ENCODE measurements at regions not wholly inside any gene's neighbourhood (a gene's known extent, or its start where the extent isn't known, plus 50 kb on each side); places are given as distances from the start of the nearest gene placed in this dataset.
"Not testable (repeated sequence)": the region's sequence is repeated elsewhere in the genome, so short reads cannot be mapped to it uniquely, and the experiment has no call there.

DNA sequence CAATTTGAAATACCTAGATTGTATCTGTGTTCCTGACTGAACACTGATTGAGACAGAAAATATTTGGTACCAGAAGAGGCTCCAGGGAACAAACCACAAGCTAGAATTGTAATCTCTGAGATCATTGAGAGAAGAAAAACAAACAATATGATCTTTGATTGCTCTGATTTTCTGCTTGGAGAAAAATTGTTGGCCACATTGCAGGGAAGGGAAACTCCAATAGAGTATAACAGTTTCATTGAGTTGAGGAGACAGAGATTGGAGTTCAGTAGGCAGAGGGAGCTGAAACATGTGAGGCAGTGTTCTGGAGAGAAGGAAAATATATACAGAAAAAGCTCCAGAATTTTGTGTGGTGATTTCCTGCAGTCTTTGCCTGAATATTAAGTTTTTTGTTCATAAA is 158.2 kb downstream of the C4orf33 start:
- H3K27me3 ChIP-seq (ENCODE audit: insufficient read depth, low read length): no peaks in the 10 kb centered on the region
- H2AFZ ChIP-seq (ENCODE audit: low read length, unreplicated experiment): no peak overlapping the region
- H3K79me2 ChIP-seq (ENCODE audit: control insufficient read depth, insufficient read depth, low read length, unreplicated experiment): no peaks in the 10 kb centered on the region
- H3K36me3 ChIP-seq (ENCODE audit: insufficient read depth, low read length): no peaks in the 10 kb centered on the region
- H3K4me1 ChIP-seq (ENCODE audit: control insufficient read depth, insufficient read depth, low read length, unreplicated experiment): no peaks in the 10 kb centered on the region
- H3K27ac ChIP-seq (ENCODE audit: low read depth, low read length): no peak overlapping the region
- H3K4me3 ChIP-seq (ENCODE audit: low read depth, low read length): no peak overlapping the region

DNA sequence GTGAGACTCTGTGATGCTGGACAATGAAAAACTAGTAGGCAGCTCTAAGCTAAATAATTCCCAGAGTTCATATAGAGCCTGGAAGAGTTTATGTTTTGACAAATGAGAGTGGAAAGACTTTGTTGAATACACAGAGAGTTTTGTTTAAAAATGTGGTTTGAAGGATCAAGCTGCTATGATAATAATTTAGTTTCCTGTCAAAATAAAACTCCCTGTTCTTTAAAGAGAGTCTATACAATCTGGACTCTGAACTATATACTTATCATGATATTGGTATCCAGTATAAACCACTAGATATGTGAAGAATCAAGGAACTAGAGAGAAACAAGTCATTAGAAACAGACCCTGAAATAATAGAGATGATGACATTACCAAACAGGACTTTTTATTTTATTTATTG is 158.6 kb downstream of the C4orf33 start:
- H3K27ac ChIP-seq (ENCODE audit: low read depth, low read length): no peak overlapping the region
- no peaks in the 10 kb centered on the region for H3K4me1 ChIP-seq (ENCODE audit: control insufficient read depth, insufficient read depth, low read length, unreplicated experiment)
- no peaks in the 10 kb centered on the region for H3K27me3 ChIP-seq (ENCODE audit: insufficient read depth, low read length)
- H3K36me3 ChIP-seq (ENCODE audit: insufficient read depth, low read length): no peaks in the 10 kb centered on the region
- no peak overlapping the region for H3K4me3 ChIP-seq (ENCODE audit: low read depth, low read length)
- no peak overlapping the region for H2AFZ ChIP-seq (ENCODE audit: low read length, unreplicated experiment)
- H3K79me2 ChIP-seq (ENCODE audit: control insufficient read depth, insufficient read depth, low read length, unreplicated experiment): no peaks in the 10 kb centered on the region

DNA sequence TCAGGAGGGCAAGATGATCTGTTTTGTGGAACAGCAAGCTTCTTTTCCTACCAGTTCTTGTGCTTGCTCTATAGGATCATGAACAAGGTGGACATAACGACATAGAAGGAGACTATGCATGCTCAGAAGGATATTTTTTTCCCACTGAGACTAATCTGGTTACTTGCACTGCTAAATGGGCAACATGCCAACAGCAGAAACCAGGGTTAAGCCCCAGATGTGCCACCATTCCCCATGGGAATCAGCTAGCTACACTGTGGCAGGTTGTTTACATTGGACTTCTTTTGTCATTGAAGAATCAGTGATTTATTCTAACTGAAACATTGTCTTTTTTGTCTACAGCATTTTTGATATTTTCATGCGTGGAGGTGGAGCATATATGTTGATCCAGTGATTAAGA is 165.6 kb downstream of the C4orf33 start:
- Histone ChIP-seq H3K27ac (ENCODE audit: low read depth, low read length) (no peak overlapping the region), H2AFZ (ENCODE audit: low read length, unreplicated experiment) (no peak overlapping the region), H3K4me1 (ENCODE audit: control insufficient read depth, insufficient read depth, low read length, unreplicated experiment) (no peaks in the 10 kb centered on the region), H3K27me3 (ENCODE audit: insufficient read depth, low read length) (0 out of 2 replicates have a peak, but pooled peaks cover 4% of the 10 kb centered on the region), H3K36me3 (ENCODE audit: insufficient read depth, low read length) (no peaks in the 10 kb centered on the region), H3K79me2 (ENCODE audit: control insufficient read depth, insufficient read depth, low read length, unreplicated experiment) (no peaks in the 10 kb centered on the region), H3K4me3 (ENCODE audit: low read depth, low read length) (no peak overlapping the region)

DNA sequence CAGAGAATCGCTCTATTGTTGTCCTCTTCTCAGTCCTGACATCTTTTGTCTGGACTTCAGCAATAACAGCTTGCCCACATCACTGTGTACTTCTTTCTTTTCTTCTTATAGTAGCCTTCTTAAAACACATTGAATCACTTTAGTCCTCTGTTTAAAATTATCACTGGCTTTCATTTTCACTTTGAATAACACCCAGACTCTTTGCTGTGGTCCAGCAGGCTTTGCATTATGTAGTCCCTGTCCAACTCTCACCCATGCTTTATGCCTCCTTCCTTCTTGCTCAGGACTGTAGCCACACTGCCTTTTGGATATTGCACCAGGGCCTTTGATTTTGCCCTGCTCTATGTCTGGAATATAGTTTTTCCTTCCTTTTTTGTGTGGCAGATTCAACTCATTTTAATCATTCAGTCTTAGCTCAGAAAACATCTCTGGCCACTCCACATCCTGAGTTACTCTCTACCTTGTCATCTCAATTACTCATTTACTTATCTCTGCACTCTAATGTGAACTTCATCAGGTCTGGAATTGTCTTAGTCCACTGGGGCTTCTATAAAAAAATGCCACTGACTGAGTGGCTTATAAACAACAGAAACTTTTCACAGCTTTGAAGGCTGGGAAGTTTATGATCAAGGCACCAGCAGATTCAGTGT is 168.2 kb downstream of the C4orf33 start:
- no peaks in the 10 kb centered on the region for H3K36me3 ChIP-seq (ENCODE audit: insufficient read depth, low read length)
- no peaks in the 10 kb centered on the region for H3K79me2 ChIP-seq (ENCODE audit: control insufficient read depth, insufficient read depth, low read length, unreplicated experiment)
- no peak overlapping the region for H3K27ac ChIP-seq (ENCODE audit: low read depth, low read length)
- no peaks in the 10 kb centered on the region for H3K4me1 ChIP-seq (ENCODE audit: control insufficient read depth, insufficient read depth, low read length, unreplicated experiment)
- H3K4me3 ChIP-seq (ENCODE audit: low read depth, low read length): peak overlapping the region; percentile 16; the same call in 1 of the 2 replicates
- H3K27me3 ChIP-seq (ENCODE audit: insufficient read depth, low read length): peaks cover 17% of the 10 kb centered on the region
- H2AFZ ChIP-seq (ENCODE audit: low read length, unreplicated experiment): peak overlapping the region; percentile 79

DNA sequence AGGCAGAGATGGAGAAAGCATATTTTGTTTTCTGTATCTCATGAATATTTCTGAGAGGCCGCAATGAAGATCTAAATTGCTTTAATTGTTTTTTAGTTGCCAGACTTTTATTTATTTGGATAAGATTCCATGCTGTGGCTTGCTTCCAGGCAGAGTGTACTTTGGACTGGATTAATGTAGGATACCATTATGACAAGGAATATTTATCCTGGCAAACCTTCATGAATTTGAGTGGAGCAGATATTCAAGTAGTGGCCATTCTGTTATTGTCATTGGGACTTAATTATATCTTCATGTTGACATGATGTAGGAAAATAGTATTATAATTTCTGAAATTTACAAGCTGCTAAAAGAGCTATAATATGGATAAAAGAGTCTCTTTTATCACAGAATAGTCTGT is 182.9 kb downstream of the C4orf33 start:
- no peaks in the 10 kb centered on the region for H3K36me3 ChIP-seq (ENCODE audit: insufficient read depth, low read length)
- no peak overlapping the region for H3K27ac ChIP-seq (ENCODE audit: low read depth, low read length)
- no peak overlapping the region for H2AFZ ChIP-seq (ENCODE audit: low read length, unreplicated experiment)
- no peaks in the 10 kb centered on the region for H3K4me1 ChIP-seq (ENCODE audit: control insufficient read depth, insufficient read depth, low read length, unreplicated experiment)
- peaks cover 16% of the 10 kb centered on the region; the same call in 1 of the 2 replicates for H3K27me3 ChIP-seq (ENCODE audit: insufficient read depth, low read length)
- H3K4me3 ChIP-seq (ENCODE audit: low read depth, low read length): no peak overlapping the region
- no peaks in the 10 kb centered on the region for H3K79me2 ChIP-seq (ENCODE audit: control insufficient read depth, insufficient read depth, low read length, unreplicated experiment)

DNA sequence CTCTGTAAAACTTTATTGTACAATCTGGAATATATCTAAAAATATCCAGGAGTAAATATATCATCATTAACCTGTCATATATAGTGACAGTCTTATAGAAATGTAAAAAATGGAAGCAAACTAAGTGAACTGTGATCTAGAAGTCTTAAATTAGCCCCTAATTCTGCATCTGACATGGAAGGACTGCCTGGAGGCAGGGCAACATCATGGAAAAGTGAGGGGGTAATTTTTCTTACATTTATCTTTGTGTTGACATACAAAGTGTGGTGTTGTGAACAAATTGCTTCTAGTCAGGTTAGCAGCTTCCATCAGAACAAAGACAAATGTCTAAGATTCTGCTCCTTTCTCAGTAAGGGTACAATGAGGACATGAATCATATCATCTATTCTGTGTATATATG is 186.3 kb downstream of the C4orf33 start:
- Histone ChIP-seq H3K79me2 (ENCODE audit: control insufficient read depth, insufficient read depth, low read length, unreplicated experiment) (no peaks in the 10 kb centered on the region), H3K4me3 (ENCODE audit: low read depth, low read length) (no peak overlapping the region), H3K27me3 (ENCODE audit: insufficient read depth, low read length) (peaks cover 2% of the 10 kb centered on the region; the same call in 1 of the 2 replicates), H2AFZ (ENCODE audit: low read length, unreplicated experiment) (no peak overlapping the region), H3K27ac (ENCODE audit: low read depth, low read length) (no peak overlapping the region), H3K4me1 (ENCODE audit: control insufficient read depth, insufficient read depth, low read length, unreplicated experiment) (no peaks in the 10 kb centered on the region), H3K36me3 (ENCODE audit: insufficient read depth, low read length) (no peaks in the 10 kb centered on the region)

DNA sequence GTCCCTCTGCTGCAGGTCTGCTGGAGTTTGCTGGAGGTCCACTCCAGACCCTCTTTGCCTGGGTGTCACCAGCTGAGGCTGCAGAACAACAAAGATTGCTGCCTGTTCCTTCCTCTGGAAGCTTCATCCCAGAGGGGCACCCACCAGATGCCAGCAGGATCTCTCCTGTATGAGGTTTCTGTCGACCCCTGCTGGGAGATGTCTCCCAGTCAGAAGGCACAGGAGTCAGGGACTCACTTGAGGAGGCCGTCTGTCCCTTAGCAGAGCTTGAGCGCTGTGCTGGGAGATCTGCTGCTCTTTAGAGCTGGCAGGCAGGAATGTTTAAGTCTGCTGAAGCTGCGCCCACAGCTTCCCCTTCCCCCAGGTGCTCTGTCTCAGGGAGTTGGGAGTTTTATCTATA is 196.2 kb downstream of the C4orf33 start:
- H3K79me2 ChIP-seq (ENCODE audit: control insufficient read depth, insufficient read depth, low read length, unreplicated experiment); H3K4me1 ChIP-seq (ENCODE audit: control insufficient read depth, insufficient read depth, low read length, unreplicated experiment); H3K36me3 ChIP-seq (ENCODE audit: insufficient read depth, low read length); H3K27ac ChIP-seq (ENCODE audit: low read depth, low read length); H2AFZ ChIP-seq (ENCODE audit: low read length, unreplicated experiment); H3K4me3 ChIP-seq (ENCODE audit: low read depth, low read length): not testable (repeated sequence)
- H3K27me3 ChIP-seq (ENCODE audit: insufficient read depth, low read length): peaks cover 27% of the 10 kb centered on the region; the same call in 1 of the 2 replicates

DNA sequence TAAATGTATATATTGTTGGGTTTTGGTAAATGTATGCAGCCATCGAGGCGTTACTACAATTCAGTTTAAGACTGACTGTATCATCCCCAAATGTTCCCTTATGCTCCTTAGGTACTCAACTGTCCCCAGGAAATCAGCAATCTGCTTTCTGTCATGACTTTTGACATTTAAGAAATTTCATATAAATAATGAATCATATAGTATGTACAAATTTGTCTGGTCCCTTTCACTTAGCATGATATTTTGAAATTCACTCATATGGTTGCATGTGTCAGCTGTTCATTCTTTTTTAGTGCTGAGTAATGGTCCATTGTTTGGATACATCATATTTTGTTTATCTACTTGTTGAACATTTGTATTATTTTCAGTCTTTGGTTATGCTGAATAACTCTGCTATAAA is 218.8 kb downstream of the C4orf33 start:
- no peaks in the 10 kb centered on the region for H3K36me3 ChIP-seq (ENCODE audit: insufficient read depth, low read length)
- no peaks in the 10 kb centered on the region for H3K79me2 ChIP-seq (ENCODE audit: control insufficient read depth, insufficient read depth, low read length, unreplicated experiment)
- H3K27me3 ChIP-seq (ENCODE audit: insufficient read depth, low read length): no peaks in the 10 kb centered on the region
- no peak overlapping the region for H3K4me3 ChIP-seq (ENCODE audit: low read depth, low read length)
- no peak overlapping the region for H3K27ac ChIP-seq (ENCODE audit: low read depth, low read length)
- H3K4me1 ChIP-seq (ENCODE audit: control insufficient read depth, insufficient read depth, low read length, unreplicated experiment): no peaks in the 10 kb centered on the region
- H2AFZ ChIP-seq (ENCODE audit: low read length, unreplicated experiment): no peak overlapping the region

DNA sequence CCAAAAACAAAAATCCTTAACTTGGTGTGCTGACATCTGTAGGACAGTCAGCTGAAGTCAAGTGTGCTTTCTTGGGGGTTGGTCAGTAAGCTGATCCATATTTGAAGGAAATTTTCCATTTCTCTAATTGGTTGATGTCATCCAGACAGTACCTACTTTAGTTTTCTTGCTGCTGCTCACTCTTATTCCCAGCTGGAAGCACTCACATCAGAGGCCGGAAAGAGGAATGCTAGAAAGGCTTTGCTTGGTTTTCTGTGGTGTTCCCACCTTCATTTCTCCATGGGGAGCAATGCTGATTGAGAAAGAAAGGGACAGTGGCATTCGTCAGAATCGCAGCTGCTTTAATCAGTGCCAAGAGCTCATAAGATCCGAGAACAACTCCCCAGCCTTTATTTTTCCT is 227.0 kb downstream of the C4orf33 start:
- no peaks in the 10 kb centered on the region for H3K4me1 ChIP-seq (ENCODE audit: control insufficient read depth, insufficient read depth, low read length, unreplicated experiment)
- peaks cover 34% of the 10 kb centered on the region for H3K27me3 ChIP-seq (ENCODE audit: insufficient read depth, low read length)
- no peaks in the 10 kb centered on the region for H3K79me2 ChIP-seq (ENCODE audit: control insufficient read depth, insufficient read depth, low read length, unreplicated experiment)
- no peak overlapping the region for H3K4me3 ChIP-seq (ENCODE audit: low read depth, low read length)
- H2AFZ ChIP-seq (ENCODE audit: low read length, unreplicated experiment): no peak overlapping the region
- no peak overlapping the region for H3K27ac ChIP-seq (ENCODE audit: low read depth, low read length)
- no peaks in the 10 kb centered on the region for H3K36me3 ChIP-seq (ENCODE audit: insufficient read depth, low read length)

DNA sequence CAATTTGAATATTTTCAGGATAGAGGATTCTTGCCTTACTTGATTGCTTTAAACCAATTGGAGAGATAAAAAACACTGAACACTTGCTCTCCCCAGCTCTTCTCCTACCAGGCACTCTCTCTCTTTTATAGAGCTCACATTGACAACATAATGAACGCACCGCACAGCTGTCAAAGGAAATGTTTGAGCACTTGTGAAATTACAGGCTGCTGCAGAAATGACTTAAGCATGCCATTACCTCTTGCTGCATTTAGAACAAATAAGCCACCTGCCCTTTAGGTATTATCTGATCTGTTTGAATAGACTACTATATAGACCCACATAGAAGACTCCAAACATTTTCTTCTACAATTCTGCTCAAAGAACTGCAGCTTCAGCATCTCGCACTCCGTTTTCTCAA is 227.7 kb downstream of the C4orf33 start:
- H3K79me2 ChIP-seq (ENCODE audit: control insufficient read depth, insufficient read depth, low read length, unreplicated experiment): no peaks in the 10 kb centered on the region
- H3K4me1 ChIP-seq (ENCODE audit: control insufficient read depth, insufficient read depth, low read length, unreplicated experiment): peaks cover 6% of the 10 kb centered on the region
- H3K27ac ChIP-seq (ENCODE audit: low read depth, low read length): no peak overlapping the region

DNA sequence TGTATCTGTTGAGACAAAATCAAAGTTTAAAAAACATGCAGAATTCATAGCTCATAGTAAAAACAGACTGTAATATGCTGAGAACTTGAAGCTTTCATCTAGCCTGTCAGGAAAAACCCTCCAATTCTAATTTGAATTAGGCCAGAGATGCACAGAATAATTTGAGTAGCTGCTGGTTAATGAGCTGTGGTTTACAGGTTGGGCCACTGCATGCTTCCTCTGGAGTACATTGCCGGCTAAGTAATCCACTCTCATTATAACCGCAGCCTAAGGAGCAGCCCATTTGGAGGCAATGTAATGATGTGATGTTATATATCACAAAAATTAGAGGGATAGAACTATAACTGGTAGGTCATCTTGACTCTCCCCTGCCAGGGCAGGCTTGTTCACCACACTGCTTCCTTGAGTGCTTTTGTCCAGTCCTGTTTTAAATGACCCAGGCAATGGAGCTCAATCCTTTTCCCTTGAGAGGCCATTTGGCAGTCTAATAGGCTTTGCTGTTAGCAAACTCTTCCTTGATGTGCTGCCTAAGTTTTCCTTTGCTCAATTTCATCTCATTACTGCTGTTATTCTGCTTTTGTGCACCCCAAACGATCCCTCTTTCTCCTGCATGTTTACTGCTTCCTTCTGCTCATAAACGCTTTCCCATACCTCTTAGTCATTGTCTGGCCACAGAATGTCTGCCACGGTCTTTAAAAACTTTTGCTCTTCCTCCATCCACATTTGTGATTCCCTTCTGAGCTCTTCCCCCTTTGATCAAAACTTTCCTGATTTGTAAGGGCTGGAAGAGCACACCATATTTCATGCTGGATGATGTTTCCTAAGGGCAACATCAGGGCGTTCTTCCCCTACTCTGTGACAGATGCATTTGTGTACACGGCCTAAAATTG is 230.9 kb downstream of the C4orf33 start:
- Histone ChIP-seq H3K4me3 (ENCODE audit: low read depth, low read length) (no peak overlapping the region), H3K4me1 (ENCODE audit: control insufficient read depth, insufficient read depth, low read length, unreplicated experiment) (peaks cover 7% of the 10 kb centered on the region), H3K27me3 (ENCODE audit: insufficient read depth, low read length) (peaks cover 30% of the 10 kb centered on the region), H3K36me3 (ENCODE audit: insufficient read depth, low read length) (no peaks in the 10 kb centered on the region), H3K27ac (ENCODE audit: low read depth, low read length) (no peak overlapping the region), H2AFZ (ENCODE audit: low read length, unreplicated experiment) (no peak overlapping the region), H3K79me2 (ENCODE audit: control insufficient read depth, insufficient read depth, low read length, unreplicated experiment) (no peaks in the 10 kb centered on the region)

More for the DNA sequence above, 227.7 kb downstream of the C4orf33 start:
- Histone ChIP-seq H3K4me3 (ENCODE audit: low read depth, low read length) (no peak overlapping the region), H2AFZ (ENCODE audit: low read length, unreplicated experiment) (no peak overlapping the region), H3K36me3 (ENCODE audit: insufficient read depth, low read length) (no peaks in the 10 kb centered on the region), H3K27me3 (ENCODE audit: insufficient read depth, low read length) (peaks cover 34% of the 10 kb centered on the region)

Data from ACC112 (cell line).